Ishikawa (cell line): ENCODE measurements at regions not wholly inside any gene's neighbourhood (a gene's known extent, or its start where the extent isn't known, plus 50 kb on each side); places are given as distances from the start of the nearest gene placed in this dataset.

Experiments
- CEBPB ChIP-seq: IDR thresholded peaks from 2 replicates; pipeline ENCODE4 v1.6.1; 2012
- CREB1 ChIP-seq: IDR thresholded peaks from 2 replicates; pipeline ENCODE4 v1.6.1; 2012; ENCODE audit warnings: low read depth
- EGR1 ChIP-seq: IDR thresholded peaks from 2 replicates; pipeline ENCODE4 v1.6.1; 2012
- EP300 ChIP-seq: IDR thresholded peaks from 2 replicates; pipeline ENCODE4 v1.6.1; 2012; ENCODE audit warnings: borderline replicate concordance
- FOXM1 ChIP-seq: IDR thresholded peaks from 2 replicates; pipeline ENCODE4 v1.6.1; 2012; ENCODE audit warnings: low read depth, borderline replicate concordance
- NFIC ChIP-seq: IDR thresholded peaks from 2 replicates; pipeline ENCODE4 v1.6.1; 2012
- RAD21 ChIP-seq: IDR thresholded peaks from 2 replicates; pipeline ENCODE4 v1.6.1; 2012; ENCODE audit warnings: low read depth
- TAF1 ChIP-seq: IDR thresholded peaks from 2 replicates; pipeline ENCODE4 v1.6.1; 2012; ENCODE audit warnings: low read depth, mild to moderate bottlenecking
- TCF12 ChIP-seq: IDR thresholded peaks from 2 replicates; pipeline ENCODE4 v1.6.1; 2012; ENCODE audit warnings: low read depth
- TEAD4 ChIP-seq: IDR thresholded peaks from 2 replicates; pipeline ENCODE4 v1.6.1; 2012
- YY1 ChIP-seq: IDR thresholded peaks from 2 replicates; pipeline ENCODE4 v1.6.1; 2012; ENCODE audit warnings: low read depth
- ZBTB7A ChIP-seq: IDR thresholded peaks from 2 replicates; pipeline ENCODE4 v1.6.1; 2012; ENCODE audit warnings: low read depth
- TF ChIP-seq, protein P1 (sequence below): IDR thresholded peaks from 2 replicates; pipeline ENCODE4 v1.6.1; 2012
- TF ChIP-seq, protein P2 (sequence below): IDR thresholded peaks from 2 replicates; pipeline ENCODE4 v1.6.1; 2012; ENCODE audit warnings: low read depth, mild to moderate bottlenecking
- TF ChIP-seq, protein P3 (sequence below): IDR thresholded peaks from 2 replicates; pipeline ENCODE4 v1.6.1; 2012

DNA sequence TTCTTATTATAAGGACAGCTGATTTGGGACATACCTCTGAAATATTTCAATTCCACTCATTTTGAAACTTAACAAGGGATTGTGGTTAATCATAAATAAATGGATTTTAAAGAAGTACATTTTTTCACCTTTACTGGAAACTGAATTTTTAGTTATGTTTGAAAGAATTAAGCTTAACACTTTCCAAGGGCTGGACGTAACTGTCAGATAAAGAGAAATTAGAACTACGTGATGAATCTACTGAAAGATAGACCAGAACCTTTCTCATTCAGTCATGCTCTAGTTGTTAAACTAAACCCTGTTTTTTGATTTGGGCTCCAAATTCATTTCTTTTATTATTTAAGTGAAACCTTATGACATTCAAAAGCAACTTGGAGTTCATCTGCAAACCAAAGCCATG lies 1892.1 kb upstream of the SEL1L start:
- TF ChIP-seq, protein P1, sequence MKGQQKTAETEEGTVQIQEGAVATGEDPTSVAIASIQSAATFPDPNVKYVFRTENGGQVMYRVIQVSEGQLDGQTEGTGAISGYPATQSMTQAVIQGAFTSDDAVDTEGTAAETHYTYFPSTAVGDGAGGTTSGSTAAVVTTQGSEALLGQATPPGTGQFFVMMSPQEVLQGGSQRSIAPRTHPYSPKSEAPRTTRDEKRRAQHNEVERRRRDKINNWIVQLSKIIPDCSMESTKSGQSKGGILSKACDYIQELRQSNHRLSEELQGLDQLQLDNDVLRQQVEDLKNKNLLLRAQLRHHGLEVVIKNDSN = no peak

DNA sequence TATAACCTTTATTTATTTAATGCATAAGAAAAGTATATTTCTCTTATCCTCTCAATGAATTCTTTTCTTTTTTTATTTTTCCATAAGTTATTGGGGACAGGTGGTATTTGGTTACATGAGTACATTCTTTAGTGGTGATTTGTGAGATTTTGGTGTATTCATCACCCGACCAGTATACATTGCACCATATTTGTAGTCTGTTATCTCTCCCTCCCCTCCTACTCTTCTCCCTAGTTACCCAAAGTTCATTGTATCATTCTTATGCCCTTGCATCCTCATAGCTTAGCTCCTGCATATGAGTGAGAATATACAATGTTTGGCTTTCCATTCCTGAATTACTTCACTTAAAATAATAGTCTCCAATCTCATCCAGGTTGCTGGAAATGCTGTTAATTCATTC lies 1900.0 kb upstream of the SEL1L start:
- TF ChIP-seq, protein P2, sequence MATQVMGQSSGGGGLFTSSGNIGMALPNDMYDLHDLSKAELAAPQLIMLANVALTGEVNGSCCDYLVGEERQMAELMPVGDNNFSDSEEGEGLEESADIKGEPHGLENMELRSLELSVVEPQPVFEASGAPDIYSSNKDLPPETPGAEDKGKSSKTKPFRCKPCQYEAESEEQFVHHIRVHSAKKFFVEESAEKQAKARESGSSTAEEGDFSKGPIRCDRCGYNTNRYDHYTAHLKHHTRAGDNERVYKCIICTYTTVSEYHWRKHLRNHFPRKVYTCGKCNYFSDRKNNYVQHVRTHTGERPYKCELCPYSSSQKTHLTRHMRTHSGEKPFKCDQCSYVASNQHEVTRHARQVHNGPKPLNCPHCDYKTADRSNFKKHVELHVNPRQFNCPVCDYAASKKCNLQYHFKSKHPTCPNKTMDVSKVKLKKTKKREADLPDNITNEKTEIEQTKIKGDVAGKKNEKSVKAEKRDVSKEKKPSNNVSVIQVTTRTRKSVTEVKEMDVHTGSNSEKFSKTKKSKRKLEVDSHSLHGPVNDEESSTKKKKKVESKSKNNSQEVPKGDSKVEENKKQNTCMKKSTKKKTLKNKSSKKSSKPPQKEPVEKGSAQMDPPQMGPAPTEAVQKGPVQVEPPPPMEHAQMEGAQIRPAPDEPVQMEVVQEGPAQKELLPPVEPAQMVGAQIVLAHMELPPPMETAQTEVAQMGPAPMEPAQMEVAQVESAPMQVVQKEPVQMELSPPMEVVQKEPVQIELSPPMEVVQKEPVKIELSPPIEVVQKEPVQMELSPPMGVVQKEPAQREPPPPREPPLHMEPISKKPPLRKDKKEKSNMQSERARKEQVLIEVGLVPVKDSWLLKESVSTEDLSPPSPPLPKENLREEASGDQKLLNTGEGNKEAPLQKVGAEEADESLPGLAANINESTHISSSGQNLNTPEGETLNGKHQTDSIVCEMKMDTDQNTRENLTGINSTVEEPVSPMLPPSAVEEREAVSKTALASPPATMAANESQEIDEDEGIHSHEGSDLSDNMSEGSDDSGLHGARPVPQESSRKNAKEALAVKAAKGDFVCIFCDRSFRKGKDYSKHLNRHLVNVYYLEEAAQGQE = no peak
- TF ChIP-seq EGR1 = no peak
- TF ChIP-seq FOXM1 = no peak
- no peak for TF ChIP-seq YY1

DNA sequence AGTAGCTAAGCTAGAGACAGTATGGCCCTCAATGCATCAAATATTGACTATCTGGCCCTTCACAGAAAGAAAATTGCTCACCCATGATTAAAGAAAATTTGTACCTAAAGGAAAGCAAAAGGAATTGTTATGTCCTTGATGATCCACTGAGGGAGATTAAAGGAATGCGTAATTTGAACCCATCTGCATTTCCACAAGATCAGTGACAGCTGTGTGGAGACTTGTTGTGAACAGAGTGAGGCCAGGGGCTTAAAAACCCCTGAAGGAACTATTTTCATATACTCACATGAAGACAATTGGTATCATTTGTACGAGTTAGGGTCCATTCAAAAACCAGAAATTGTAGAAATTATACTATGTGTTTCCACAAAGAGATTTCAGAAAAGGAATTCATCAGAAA lies 1908.1 kb upstream of the SEL1L start:
- TF ChIP-seq RAD21 = no peak
- no peak for TF ChIP-seq EP300
- no peak for TF ChIP-seq YY1
- TF ChIP-seq, protein P1 = no peak
- no peak for TF ChIP-seq ZBTB7A

DNA sequence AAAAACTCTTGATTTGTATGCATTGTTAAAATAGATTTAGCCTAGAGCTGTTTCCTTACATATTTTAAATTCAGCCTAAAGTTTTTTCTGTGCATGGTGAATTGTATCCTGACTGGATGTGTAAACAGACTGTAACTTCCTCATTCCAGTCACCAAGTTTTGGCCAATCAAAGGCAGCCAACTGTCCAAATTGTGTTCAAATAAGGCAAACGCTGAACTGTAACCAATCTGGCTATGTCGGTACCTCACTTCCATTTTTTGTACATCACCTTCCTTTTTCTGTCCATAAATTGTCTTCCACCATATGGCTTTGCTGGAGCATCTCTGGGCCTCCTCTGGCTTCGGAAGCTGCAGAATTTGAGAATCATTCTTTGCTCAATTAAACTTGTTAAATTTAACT lies 1921.9 kb upstream of the SEL1L start:
- TF ChIP-seq FOXM1 (no peak), RAD21 (no peak), CEBPB (no peak), TEAD4 (no peak), EGR1 (no peak), CREB1 (no peak), YY1 (no peak), ZBTB7A (no peak), NFIC (no peak), EP300 (no peak), TCF12 (no peak), TAF1 (no peak)
- TF ChIP-seq, protein P1 = no peak
- TF ChIP-seq, protein P3, sequence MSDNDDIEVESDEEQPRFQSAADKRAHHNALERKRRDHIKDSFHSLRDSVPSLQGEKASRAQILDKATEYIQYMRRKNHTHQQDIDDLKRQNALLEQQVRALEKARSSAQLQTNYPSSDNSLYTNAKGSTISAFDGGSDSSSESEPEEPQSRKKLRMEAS = no peak
- TF ChIP-seq, protein P2 = no peak

DNA sequence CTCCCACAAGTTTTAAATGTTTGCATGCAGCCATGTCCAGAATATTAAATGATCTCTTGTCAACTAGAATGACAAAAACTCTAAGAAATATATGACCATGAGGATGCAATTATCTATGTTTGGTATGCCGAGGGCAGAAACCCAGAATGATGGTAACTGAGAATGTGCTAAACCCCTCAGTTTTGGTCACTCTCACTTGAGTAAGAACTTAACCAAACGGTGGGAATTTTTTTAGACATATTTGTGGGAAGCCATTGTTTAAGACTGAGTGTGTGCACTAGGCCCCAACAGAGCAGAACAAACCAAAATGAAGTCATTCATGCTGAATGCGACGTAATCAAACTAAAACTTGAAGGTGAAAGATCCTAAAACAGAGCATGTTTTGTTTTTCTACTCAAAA lies 1927.9 kb upstream of the SEL1L start:
- no peak for TF ChIP-seq NFIC
- no peak for TF ChIP-seq YY1
- no peak for TF ChIP-seq EP300
- no peak for TF ChIP-seq FOXM1
- TF ChIP-seq CREB1 = no peak
- TF ChIP-seq, protein P3 = no peak
- TF ChIP-seq CEBPB = no peak
- TF ChIP-seq ZBTB7A = no peak
- TF ChIP-seq, protein P1 = no peak
- TF ChIP-seq, protein P2 = no peak
- no peak for TF ChIP-seq TCF12
